ENCODE measurements at regions not wholly inside any gene's neighbourhood (a gene's known extent, or its start where the extent isn't known, plus 50 kb on each side); places are given as distances from the start of the nearest gene placed in this dataset.

DNA sequence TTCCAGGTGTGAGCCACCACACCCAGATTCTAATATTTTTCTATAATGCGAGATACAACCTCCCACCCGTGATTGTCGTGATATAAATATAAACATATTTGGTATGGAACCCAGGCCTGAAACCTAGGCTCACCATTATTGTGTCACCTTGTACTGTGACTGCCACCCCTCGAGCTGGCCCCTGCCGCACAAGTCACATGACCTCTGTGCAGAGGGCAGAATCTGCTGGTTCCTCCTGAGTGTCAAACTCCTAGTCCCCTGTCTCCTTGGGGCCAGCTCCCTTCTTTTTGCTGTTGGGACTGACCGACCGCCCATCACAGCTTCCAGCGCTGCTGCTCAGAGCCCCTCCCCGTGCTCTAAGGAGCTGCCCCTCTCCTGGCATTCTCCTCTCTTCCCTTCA lies 86.4 kb downstream of the RSPH3 start:
- no peak for TF ChIP-seq POLR2AphosphoS5 (IDR thresholded peaks at IDR 0.05; ENCODE audit: borderline replicate concordance, low read depth, low read length)
- no peak for TF ChIP-seq EZH2 (IDR thresholded peaks at IDR 0.05)
- no peak for TF ChIP-seq FOXP2 (optimal IDR thresholded peaks at IDR 0.05; ENCODE audit: control extremely low read depth, extremely low read length, insufficient read depth)
